ENCODE measurements at regions not wholly inside any gene's neighbourhood (a gene's known extent, or its start where the extent isn't known, plus 50 kb on each side); places are given as distances from the start of the nearest gene placed in this dataset.

DNA sequence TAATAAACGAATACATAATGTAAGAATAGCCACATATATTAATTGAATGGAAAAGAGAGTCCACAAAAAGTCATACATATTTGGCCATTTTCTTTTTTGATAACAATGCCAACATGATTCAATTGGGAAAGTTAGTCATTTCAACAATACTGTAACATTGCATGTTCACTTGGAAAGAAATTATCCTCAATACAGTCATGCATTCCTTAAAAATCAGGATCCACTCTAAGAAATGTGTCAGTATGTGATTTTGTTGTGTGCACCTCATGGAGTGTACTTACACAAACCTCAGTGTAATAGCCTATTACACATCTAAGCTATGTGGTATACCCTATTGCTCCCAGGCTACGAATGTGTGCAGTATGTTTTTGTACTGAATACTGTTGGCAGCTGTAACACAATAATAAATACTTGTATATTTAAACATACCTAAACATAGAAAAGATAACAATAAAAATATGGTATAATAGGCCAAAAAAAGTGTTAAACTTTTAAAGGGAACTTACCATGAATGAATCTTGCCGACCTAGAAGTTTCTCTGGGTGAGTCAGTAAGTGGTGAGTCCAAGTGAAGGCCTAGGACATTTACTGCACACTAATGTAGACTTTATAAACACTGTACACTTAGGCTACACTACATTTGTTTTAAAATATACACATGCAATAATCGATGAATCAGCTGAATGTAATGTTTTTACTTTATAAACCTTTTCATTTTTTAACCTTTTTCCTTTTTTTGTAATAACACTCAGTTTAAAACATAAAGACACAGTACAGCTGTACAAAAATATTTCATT is 806.8 kb downstream of the PCDH18 start:
- intact Hi-C loops (cut with DNase I): no loop called here
- Histone ChIP-seq H3K27me3 (no peaks in the 10 kb centered on the region), H3K27ac (no peak overlapping the region), H3K4me3 (no peak overlapping the region), H3K4me1 (no peaks in the 10 kb centered on the region), H3K36me3 (no peaks in the 10 kb centered on the region), H3K9me3 (no peaks in the 10 kb centered on the region)
- no peak for TF ChIP-seq POLR2A (IDR thresholded peaks at IDR 0.05)
- TF ChIP-seq, protein P1, sequence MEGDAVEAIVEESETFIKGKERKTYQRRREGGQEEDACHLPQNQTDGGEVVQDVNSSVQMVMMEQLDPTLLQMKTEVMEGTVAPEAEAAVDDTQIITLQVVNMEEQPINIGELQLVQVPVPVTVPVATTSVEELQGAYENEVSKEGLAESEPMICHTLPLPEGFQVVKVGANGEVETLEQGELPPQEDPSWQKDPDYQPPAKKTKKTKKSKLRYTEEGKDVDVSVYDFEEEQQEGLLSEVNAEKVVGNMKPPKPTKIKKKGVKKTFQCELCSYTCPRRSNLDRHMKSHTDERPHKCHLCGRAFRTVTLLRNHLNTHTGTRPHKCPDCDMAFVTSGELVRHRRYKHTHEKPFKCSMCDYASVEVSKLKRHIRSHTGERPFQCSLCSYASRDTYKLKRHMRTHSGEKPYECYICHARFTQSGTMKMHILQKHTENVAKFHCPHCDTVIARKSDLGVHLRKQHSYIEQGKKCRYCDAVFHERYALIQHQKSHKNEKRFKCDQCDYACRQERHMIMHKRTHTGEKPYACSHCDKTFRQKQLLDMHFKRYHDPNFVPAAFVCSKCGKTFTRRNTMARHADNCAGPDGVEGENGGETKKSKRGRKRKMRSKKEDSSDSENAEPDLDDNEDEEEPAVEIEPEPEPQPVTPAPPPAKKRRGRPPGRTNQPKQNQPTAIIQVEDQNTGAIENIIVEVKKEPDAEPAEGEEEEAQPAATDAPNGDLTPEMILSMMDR (IDR thresholded peaks at IDR 0.05): no peak
- ATAC-seq (no peak), DNase-seq (no peak)
- WGBS (ENCODE audit: insufficient coverage, low coverage, low lambda C conversion rate, missing lambda C conversion rate): 37% methylated on average over 4 of the region's 4 CpGs

DNA sequence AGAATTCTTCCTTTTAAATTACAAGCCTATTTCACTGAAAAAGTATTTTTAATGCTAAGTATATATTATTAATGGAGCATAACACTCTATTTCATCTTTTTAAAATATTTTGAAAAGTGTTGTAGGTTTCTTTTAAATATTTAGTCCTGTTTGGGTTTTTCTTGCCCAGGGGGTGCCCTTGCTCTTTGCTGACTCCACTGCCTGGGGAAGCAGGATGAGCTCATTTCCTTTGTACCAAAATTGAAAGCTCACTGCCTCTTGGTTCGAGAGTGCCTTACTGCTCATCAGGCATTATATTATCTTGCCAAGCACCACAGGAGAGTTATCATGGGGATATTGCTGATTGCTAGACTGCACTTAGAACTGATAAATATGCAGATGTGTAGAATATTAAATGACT is 819.2 kb downstream of the PCDH18 start:
- intact Hi-C loops (cut with DNase I): no loop called here

DNA sequence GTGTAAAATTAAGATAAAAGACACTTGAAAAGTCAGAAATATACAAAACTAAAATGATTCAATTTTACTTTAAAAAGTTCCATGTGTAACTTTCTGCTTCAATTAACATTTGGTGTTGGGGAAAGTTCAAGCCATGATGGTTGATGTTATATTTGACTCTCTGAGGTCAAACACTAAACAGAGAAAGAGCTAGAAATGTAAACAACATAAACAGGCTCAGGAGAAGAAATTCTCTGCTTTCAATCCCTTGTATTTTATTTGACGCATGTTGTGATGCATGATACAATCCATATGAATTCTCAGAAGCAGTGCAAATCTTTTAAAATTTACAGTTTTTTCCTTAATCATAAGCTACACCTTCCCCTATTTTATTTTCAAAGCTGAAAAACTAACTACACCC is 822.4 kb downstream of the PCDH18 start:
- Histone ChIP-seq H3K9me3 (no peaks in the 10 kb centered on the region), H3K27ac (no peak overlapping the region), H3K4me1 (no peaks in the 10 kb centered on the region), H3K27me3 (no peaks in the 10 kb centered on the region), H3K36me3 (no peaks in the 10 kb centered on the region), H3K4me3 (no peak overlapping the region)
- no peak for DNase-seq
- no peak for ATAC-seq
- intact Hi-C loops (cut with DNase I): no loop called here
- WGBS (ENCODE audit: insufficient coverage, low coverage, low lambda C conversion rate, missing lambda C conversion rate): 40% methylated on average over 1 of the region's 1 CpG
- TF ChIP-seq, protein P1 (IDR thresholded peaks at IDR 0.05): no peak
- no peak for TF ChIP-seq POLR2A (IDR thresholded peaks at IDR 0.05)

More for the DNA sequence above, 819.2 kb downstream of the PCDH18 start:
- no peak overlapping the region for H3K4me3 ChIP-seq
- ATAC-seq (no peak), DNase-seq (no peak)
- 13% methylated on average over 1 of the region's 1 CpG for WGBS (ENCODE audit: insufficient coverage, low coverage, low lambda C conversion rate, missing lambda C conversion rate)
- H3K27ac ChIP-seq: no peak overlapping the region
- TF ChIP-seq, protein P1 (IDR thresholded peaks at IDR 0.05): no peak
- no peak for TF ChIP-seq POLR2A (IDR thresholded peaks at IDR 0.05)
- no peaks in the 10 kb centered on the region for H3K4me1 ChIP-seq
- H3K36me3 ChIP-seq: no peaks in the 10 kb centered on the region
- no peaks in the 10 kb centered on the region for H3K9me3 ChIP-seq
- no peaks in the 10 kb centered on the region for H3K27me3 ChIP-seq

DNA sequence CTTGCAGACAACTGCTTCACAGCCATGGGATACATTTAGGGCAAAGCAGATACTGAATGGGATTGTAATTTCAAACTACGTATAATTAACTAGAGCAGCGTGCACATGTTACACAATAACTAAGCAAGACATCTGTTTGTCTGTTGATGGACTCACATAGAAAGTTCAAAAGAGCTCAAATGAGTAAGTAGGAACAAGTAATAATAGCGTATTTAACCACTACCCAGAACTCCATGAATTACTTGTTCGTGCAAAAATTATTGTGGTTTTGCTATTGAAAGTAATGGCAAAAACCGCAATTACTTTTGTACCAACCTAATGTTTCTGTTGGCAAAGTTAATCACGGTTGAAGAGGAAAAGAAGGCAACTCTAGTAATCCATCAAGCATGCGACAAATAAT is 825.4 kb downstream of the PCDH18 start:
- no peak for ATAC-seq
- no peaks in the 10 kb centered on the region for H3K36me3 ChIP-seq
- H3K9me3 ChIP-seq: no peaks in the 10 kb centered on the region
- no peak for TF ChIP-seq POLR2A (IDR thresholded peaks at IDR 0.05)
- TF ChIP-seq, protein P1 (IDR thresholded peaks at IDR 0.05): no peak
- no peak overlapping the region for H3K27ac ChIP-seq
- DNase-seq: no peak
- intact Hi-C loops (cut with DNase I): no loop called here
- 62% methylated on average over 7 of the region's 7 CpGs for WGBS (ENCODE audit: insufficient coverage, low coverage, low lambda C conversion rate, missing lambda C conversion rate)
- H3K4me3 ChIP-seq: no peak overlapping the region
- no peaks in the 10 kb centered on the region for H3K27me3 ChIP-seq
- H3K4me1 ChIP-seq: no peaks in the 10 kb centered on the region
